Fibroblast of lung (primary cell): ENCODE measurements at regions not wholly inside any gene's neighbourhood (a gene's known extent, or its start where the extent isn't known, plus 50 kb on each side); places are given as distances from the start of the nearest gene placed in this dataset.

Experiments used
- EZH2 ChIP-seq: IDR thresholded peaks from 2 replicates; pipeline ENCODE4 v1.5.1; 2012; ENCODE audit warnings: low read length, control low read depth, mild to moderate bottlenecking; ENCODE audit errors: missing control alignments
- TF ChIP-seq, protein P1 (sequence below), 2 donors: IDR thresholded peaks in 1 of 2; conservative IDR thresholded peaks in 1 of 2; 1 replicate in 1 of 2; 2 replicates in 1 of 2; pipeline ENCODE4 v1.5.1; 2011 to 2012; ENCODE audit warnings: low read length in 2 of 2, control low read depth in 1 of 2, inconsistent platforms in 1 of 2, low read depth in 1 of 2, mild to moderate bottlenecking in 1 of 2

DNA sequence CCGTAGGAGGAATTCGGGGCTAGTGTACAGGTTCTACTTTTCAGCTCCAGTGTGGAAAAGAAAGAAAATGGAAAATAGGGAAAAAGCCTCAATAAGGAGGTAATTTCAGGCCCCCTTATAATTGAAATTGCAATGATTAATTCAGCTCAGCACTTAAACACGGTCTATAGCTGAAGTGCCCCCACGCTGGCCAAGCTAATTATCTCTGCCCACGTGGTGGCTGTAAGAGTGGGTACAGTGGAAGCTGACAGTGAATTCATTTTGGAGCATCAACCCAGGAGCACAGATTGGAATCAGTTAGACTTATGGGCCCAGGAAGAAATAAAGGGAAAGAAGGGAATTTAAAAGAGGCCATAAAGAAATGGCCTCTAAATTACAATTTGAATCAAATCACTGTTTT lies 631.1 kb upstream of the CPEB2 start:
- TF ChIP-seq, protein P1, sequence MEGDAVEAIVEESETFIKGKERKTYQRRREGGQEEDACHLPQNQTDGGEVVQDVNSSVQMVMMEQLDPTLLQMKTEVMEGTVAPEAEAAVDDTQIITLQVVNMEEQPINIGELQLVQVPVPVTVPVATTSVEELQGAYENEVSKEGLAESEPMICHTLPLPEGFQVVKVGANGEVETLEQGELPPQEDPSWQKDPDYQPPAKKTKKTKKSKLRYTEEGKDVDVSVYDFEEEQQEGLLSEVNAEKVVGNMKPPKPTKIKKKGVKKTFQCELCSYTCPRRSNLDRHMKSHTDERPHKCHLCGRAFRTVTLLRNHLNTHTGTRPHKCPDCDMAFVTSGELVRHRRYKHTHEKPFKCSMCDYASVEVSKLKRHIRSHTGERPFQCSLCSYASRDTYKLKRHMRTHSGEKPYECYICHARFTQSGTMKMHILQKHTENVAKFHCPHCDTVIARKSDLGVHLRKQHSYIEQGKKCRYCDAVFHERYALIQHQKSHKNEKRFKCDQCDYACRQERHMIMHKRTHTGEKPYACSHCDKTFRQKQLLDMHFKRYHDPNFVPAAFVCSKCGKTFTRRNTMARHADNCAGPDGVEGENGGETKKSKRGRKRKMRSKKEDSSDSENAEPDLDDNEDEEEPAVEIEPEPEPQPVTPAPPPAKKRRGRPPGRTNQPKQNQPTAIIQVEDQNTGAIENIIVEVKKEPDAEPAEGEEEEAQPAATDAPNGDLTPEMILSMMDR (conservative IDR thresholded peaks at IDR 0.05 in 1 of 2, IDR thresholded peaks at IDR 0.05 in 1 of 2; ENCODE audit: low read depth in 1 of 2, low read length in 2 of 2), result no peak
- TF ChIP-seq EZH2, result no peak
